ENCODE measurements at regions not wholly inside any gene's neighbourhood (a gene's known extent, or its start where the extent isn't known, plus 50 kb on each side); places are given as distances from the start of the nearest gene placed in this dataset.
"Not testable (repeated sequence)": the region's sequence is repeated elsewhere in the genome, so short reads cannot be mapped to it uniquely, and the experiment has no call there.

GRCh38 chr9:3659647-3660046 is 133.8 kb upstream of the RFX3 start:
- DNase-seq (ENCODE audit: low read depth), result no peak

DNA sequence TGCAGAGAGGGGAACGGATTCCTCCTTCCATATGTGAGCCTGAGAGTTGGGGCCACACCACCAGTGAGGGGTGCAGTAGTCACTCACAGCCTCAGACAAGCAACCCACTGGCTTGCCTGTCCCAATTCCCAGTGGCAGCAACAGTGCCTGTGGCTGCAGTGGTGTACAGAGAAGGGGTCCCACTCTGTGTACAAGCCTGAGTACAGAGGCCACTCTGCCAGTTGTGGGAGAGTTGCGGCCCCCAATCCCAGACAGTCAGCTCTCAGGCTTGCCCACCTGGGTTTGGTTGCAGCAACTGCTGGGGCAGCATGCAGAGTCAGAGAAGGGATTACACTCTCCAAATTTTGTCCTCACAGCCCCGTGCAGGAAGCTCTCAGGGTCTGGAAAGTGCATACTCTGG is 133.2 kb upstream of the RFX3 start:
- no peak for DNase-seq (ENCODE audit: low read depth)

GRCh38 chr9:3656224-3656623 is 130.4 kb upstream of the RFX3 start:
- DNase-seq (ENCODE audit: low read depth), result no peak

DNA sequence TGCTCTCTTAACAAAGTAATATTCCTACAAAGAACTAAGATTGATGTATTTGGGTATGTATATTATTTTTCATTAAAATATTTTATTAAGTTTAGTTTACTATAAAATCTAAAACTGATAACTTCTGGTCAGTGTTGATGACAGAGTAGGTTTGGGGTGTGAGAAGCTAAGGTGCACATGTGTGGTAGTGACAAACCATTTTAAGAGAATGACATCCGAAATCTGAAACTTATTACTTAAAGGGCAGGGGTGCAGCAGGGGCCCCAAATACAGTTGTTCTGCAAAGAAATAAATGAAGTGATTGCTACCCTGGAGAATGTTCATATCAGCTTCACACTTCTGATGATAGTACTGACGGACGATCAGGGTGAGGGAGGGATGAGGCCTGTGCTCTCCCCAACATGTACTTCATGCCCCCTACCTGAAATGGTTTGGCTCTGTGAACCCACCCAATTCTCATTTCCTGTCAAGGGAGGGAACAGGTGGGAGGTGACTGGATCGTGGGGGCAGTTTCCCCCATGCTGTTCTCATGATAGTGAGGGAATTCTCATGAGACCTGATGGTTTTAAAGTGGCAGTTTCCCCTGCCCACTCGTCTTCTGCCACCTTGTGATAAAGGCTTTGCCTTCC is 125.3 kb upstream of the RFX3 start:
- DNase-seq (ENCODE audit: low read depth), result no peak

DNA sequence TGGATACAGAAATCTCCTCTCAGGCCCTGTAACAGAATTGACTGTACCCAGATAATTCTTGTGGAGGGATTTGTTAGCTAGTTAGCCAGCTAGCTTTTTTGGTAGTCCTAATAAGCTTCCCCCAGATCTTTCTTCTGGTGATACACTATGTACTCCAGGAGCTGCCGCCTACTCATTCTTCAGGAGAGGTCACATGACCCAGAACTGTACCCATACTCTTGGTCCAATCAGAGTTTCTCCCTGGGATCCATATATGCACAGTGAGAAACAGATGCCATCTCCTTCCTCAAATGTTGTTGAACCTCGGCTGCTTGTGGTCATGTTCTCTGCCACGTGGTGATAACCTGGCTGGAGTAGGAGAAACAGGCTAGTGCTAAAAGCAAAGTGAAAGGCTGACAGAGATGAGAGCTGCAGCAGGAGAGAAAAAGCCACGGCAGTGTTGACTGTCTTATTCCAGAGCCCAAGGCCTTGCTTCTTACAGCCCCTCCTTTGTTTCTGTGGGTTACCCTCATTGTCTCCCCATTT is 123.0 kb upstream of the RFX3 start:
- no peak for DNase-seq (ENCODE audit: low read depth)

DNA sequence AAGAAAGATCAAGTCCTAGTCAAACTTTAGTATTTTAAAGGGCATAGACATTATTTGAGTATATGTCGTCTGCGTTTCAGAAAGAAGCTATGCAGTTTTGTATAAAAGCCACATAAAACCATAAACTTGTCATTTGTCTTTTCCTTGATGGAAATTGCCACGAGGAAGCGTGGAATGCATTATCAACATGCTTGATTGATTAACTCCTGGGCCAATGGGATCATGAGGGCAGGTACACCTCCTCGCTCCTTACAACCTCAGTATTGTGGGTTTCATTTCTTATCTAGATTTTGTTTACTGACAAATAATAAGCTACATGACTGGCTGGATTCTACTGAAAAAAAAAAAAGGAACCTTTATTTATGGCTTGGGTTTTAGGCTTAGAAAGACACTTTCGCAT is 122.5 kb upstream of the RFX3 start:
- no peak for DNase-seq (ENCODE audit: low read depth)

DNA sequence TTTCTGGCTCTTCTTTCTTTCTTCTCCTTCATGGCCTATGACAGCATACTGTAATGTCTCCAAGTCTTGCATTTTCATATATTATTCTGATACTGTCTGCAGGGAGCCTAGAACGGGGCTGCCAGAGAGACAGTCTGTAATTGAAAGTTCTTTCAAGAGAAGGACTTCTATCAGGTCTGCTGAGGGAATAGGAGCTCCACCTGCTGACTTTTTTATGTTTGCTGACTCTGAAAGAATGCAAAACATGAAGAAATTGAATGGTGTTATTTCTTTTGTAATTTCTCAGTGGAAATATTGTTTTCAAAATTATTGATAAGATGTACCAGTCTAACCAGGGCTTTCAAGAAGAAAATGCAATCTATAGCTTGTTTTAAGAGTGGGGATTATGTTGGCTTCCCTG is 121.9 kb upstream of the RFX3 start:
- DNase-seq (ENCODE audit: low read depth), result no peak

GRCh38 chr9:3646226-3646625 is 120.4 kb upstream of the RFX3 start:
- DNase-seq (ENCODE audit: low read depth), result no peak

GRCh38 chr9:3642075-3642474 is 116.3 kb upstream of the RFX3 start:
- not testable (repeated sequence) for DNase-seq (ENCODE audit: low read depth)

- DNase-seq (ENCODE audit: low read depth), result no peak
These were observed 103.7 kb upstream of the RFX3 start for GRCh38 chr9:3629495-3629894.

GRCh38 chr9:3628239-3628638 is 102.4 kb upstream of the RFX3 start:
- no peak for DNase-seq (ENCODE audit: low read depth)

GRCh38 chr9:3608011-3608410 is 82.2 kb upstream of the RFX3 start:
- DNase-seq (ENCODE audit: low read depth), result no peak

- no peak for DNase-seq (ENCODE audit: low read depth)
These were observed 74.9 kb upstream of the RFX3 start for GRCh38 chr9:3600672-3601071.

DNA sequence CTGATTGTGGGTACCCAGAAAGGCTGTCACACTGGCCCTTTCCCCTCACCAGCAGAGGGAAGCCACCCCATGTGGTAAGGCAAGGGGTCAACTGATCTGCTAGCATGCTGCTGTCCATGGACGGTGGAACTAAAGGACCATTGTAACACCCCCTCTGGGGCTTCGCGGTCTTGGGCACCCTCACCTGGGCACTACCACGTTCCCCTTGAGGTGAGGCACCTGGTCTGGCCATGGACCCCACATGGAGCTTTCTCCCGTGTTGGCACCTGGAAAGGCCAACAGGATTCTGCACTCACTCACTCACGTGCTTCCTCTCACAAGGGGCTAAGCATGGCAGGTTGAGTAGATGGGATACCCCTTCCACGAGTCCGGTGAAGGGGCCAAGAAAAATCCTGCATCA is 72.0 kb upstream of the RFX3 start:
- DNase-seq (ENCODE audit: low read depth), result no peak

GRCh38 chr9:3586066-3586465 is 60.3 kb upstream of the RFX3 start:
- no peak for DNase-seq (ENCODE audit: low read depth)

- DNase-seq (ENCODE audit: low read depth), result no peak
These were observed 59.8 kb upstream of the RFX3 start for GRCh38 chr9:3585606-3586005.

- DNase-seq (ENCODE audit: low read depth), result peak; percentile 53
These were observed 53.0 kb upstream of the RFX3 start for GRCh38 chr9:3578786-3579185.

DNA sequence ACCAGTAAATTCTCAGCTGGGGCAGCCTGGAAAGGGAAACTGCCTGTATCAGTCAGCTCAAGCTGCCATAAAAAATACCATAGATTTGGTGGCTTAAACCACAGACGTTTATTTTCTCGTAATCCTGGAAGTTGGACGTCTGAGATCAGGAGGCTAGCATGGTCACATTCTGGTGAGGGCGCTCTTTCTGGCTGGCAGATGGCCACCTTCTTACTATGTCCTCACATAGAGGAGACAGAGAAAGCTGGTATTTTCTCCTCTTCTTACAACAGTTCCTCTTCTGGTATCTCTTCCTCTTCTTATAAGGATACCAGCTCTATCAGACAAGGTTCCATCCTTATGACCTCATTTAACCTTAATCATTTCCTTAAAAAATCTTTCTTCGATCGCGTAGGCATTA is 50.5 kb upstream of the RFX3 start:
- peak; percentile 5 for DNase-seq (ENCODE audit: low read depth)

- no peak for DNase-seq (ENCODE audit: low read depth)
These were observed 50.0 kb upstream of the RFX3 start for GRCh38 chr9:3575821-3576220.

All from HT1080 (cell line).